WTC11 (cell line): ENCODE measurements at regions not wholly inside any gene's neighbourhood (a gene's known extent, or its start where the extent isn't known, plus 50 kb on each side); places are given as distances from the start of the nearest gene placed in this dataset.

Experiments used
- ATAC-seq: fragments of 200-7000 bp; cut with Tn5 transposase; 2 replicates; pipeline ENCODE4 v1.10.0; 2021; ENCODE audit warnings: mild to moderate bottlenecking, moderate library complexity
- CTCF ChIA-PET: fragments of 300-600 bp; sonication (Branson Sonifier 250); formaldehyde crosslinking; loops from one replicate; lab custom pipeline; 2021; ENCODE audit warnings: antibody characterized with exemption; lab: Charles Lee
- POLR2A ChIA-PET: fragments of 350-600 bp; sonication (Branson Sonifier 250); formaldehyde crosslinking; loops from one replicate; lab custom pipeline; 2021; ENCODE audit warnings: antibody characterized with exemption; lab: Charles Lee
- DNase-seq: peaks from one replicate; pipeline ENCODE4 v3.0.0; 2021; ENCODE audit warnings: low spot score
- H3K27ac Mint-ChIP-seq: 2 replicates; pipeline ENCODE4 v1.8.0; 2021; ENCODE audit warnings: mixed read lengths
- H3K27me3 Mint-ChIP-seq: 2 replicates; pipeline ENCODE4 v1.8.0; 2021; ENCODE audit warnings: low read depth, mild to moderate bottlenecking, moderate library complexity, mixed read lengths
- H3K36me3 Mint-ChIP-seq: 2 replicates; pipeline ENCODE4 v1.8.0; 2021; ENCODE audit warnings: mixed read lengths
- H3K4me1 Mint-ChIP-seq: 2 replicates; pipeline ENCODE4 v1.8.0; 2022; ENCODE audit warnings: mixed read lengths
- H3K4me3 Mint-ChIP-seq: 2 replicates; pipeline ENCODE4 v1.8.0; 2021; ENCODE audit warnings: mild to moderate bottlenecking, moderate library complexity, mixed read lengths
- H3K9me3 Mint-ChIP-seq: 2 replicates; pipeline ENCODE4 v1.8.0; 2021; ENCODE audit warnings: mixed read lengths
- CREB1 ChIP-seq: sonication (generic); formaldehyde crosslinking; IDR thresholded peaks from 2 replicates; pipeline ENCODE4 v1.8.0; 2023; ENCODE audit warnings: mild to moderate bottlenecking, missing genetic modification reagents
- ESRRA ChIP-seq: sonication (generic); formaldehyde crosslinking; IDR thresholded peaks from 2 replicates; pipeline ENCODE4 v1.8.1; 2022; ENCODE audit warnings: mild to moderate bottlenecking, missing genetic modification reagents, borderline replicate concordance
- FOXP1 ChIP-seq: sonication (generic); formaldehyde crosslinking; IDR thresholded peaks from 2 replicates; pipeline ENCODE4 v1.8.0; 2022; ENCODE audit warnings: missing genetic modification reagents, mild to moderate bottlenecking, moderate library complexity, borderline replicate concordance
- IRF1 ChIP-seq: sonication (generic); formaldehyde crosslinking; IDR thresholded peaks from 2 replicates; pipeline ENCODE4 v1.8.0; 2023; ENCODE audit warnings: missing genetic modification reagents
- NR3C1 ChIP-seq: sonication (generic); formaldehyde crosslinking; conservative IDR thresholded peaks from 2 replicates; pipeline ENCODE4 v1.8.1; 2023; ENCODE audit warnings: low read depth, mild to moderate bottlenecking, missing genetic modification reagents
- PREB ChIP-seq: sonication (generic); formaldehyde crosslinking; IDR thresholded peaks from 2 replicates; pipeline ENCODE4 v1.8.1; 2022; ENCODE audit warnings: mild to moderate bottlenecking, missing genetic modification reagents, moderate library complexity, borderline replicate concordance
- PRRX2 ChIP-seq: fragments of 250-450 bp; sonication (Bioruptor Pico); IDR thresholded peaks from 2 replicates; pipeline ENCODE4 v1.8.0; 2021; ENCODE audit warnings: mild to moderate bottlenecking
- RELA ChIP-seq: sonication (generic); formaldehyde crosslinking; IDR thresholded peaks from 2 replicates; pipeline ENCODE4 v1.8.1; 2022; ENCODE audit warnings: missing genetic modification reagents, mild to moderate bottlenecking, borderline replicate concordance
- SMAD4 ChIP-seq: sonication (generic); formaldehyde crosslinking; IDR thresholded peaks from 2 replicates; pipeline ENCODE4 v1.8.0; 2022; ENCODE audit warnings: mild to moderate bottlenecking, missing genetic modification reagents
- SP1 ChIP-seq: sonication (generic); formaldehyde crosslinking; conservative IDR thresholded peaks from 2 replicates; pipeline ENCODE4 v1.8.1; 2022; ENCODE audit warnings: missing genetic modification reagents
- ZNF317 ChIP-seq: sonication (generic); formaldehyde crosslinking; IDR thresholded peaks from 2 replicates; pipeline ENCODE4 v1.8.1; 2023; ENCODE audit warnings: low read depth, mild to moderate bottlenecking, moderate library complexity, missing genetic modification reagents, borderline replicate concordance
- ZNF532 ChIP-seq: fragments of 250-450 bp; sonication (Bioruptor Pico); IDR thresholded peaks from 2 replicates; pipeline ENCODE4 v1.9.0; 2021; ENCODE audit warnings: mild to moderate bottlenecking, borderline replicate concordance
- TF ChIP-seq, protein P1 (sequence below): sonication (generic); formaldehyde crosslinking; IDR thresholded peaks from 2 replicates; pipeline ENCODE4 v1.8.1; 2023; ENCODE audit warnings: mild to moderate bottlenecking, missing genetic modification reagents, moderate library complexity
- TF ChIP-seq, protein P2 (sequence below): fragments of 250-450 bp; sonication (Bioruptor Pico); IDR thresholded peaks from 2 replicates; pipeline ENCODE4 v1.9.0; 2021; ENCODE audit warnings: mild to moderate bottlenecking
- TF ChIP-seq, protein P3 (sequence below): sonication (generic); formaldehyde crosslinking; IDR thresholded peaks from 2 replicates; pipeline ENCODE4 v1.8.0; 2022; ENCODE audit warnings: mild to moderate bottlenecking, missing genetic modification reagents

GRCh38 chr14:51410897-51411296 lies 170.8 kb downstream of the TMX1 start:
- DNase-seq = no peak

GRCh38 chr14:51419685-51420084 lies 179.6 kb downstream of the TMX1 start:
- ChIA-PET POLR2A (no interaction called here), CTCF (no interaction called here)
- TF ChIP-seq SP1 (CRISPR knock-in tag) = no peak
- no peak for TF ChIP-seq ZNF317 (CRISPR knock-in tag)
- TF ChIP-seq ESRRA = no peak
- TF ChIP-seq IRF1 (CRISPR knock-in tag) = no peak
- TF ChIP-seq, protein P1, sequence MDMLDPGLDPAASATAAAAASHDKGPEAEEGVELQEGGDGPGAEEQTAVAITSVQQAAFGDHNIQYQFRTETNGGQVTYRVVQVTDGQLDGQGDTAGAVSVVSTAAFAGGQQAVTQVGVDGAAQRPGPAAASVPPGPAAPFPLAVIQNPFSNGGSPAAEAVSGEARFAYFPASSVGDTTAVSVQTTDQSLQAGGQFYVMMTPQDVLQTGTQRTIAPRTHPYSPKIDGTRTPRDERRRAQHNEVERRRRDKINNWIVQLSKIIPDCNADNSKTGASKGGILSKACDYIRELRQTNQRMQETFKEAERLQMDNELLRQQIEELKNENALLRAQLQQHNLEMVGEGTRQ (CRISPR knock-in tag) = peak; percentile 63; the same call in 1 of the 2 replicates
- TF ChIP-seq NR3C1 = no peak
- no peak overlapping the region for H3K4me3 Mint-ChIP-seq
- peaks cover 2% of the 10 kb centered on the region; the same call in 1 of the 2 replicates for H3K27me3 Mint-ChIP-seq
- no peak for DNase-seq
- H3K4me1 Mint-ChIP-seq = peaks cover 6% of the 10 kb centered on the region; the same call in 1 of the 2 replicates
- peaks cover 26% of the 10 kb centered on the region for H3K36me3 Mint-ChIP-seq
- no peak overlapping the region for H3K27ac Mint-ChIP-seq
- peaks cover 37% of the 10 kb centered on the region for H3K9me3 Mint-ChIP-seq
- ATAC-seq = no peak

More at GRCh38 chr14:51410897-51411296, 170.8 kb downstream of the TMX1 start:
- no peak for ATAC-seq
- peaks cover 11% of the 10 kb centered on the region for H3K4me1 Mint-ChIP-seq
- H3K9me3 Mint-ChIP-seq = peaks cover 20% of the 10 kb centered on the region
- POLR2A ChIA-PET = no interaction called here
- peaks cover 3% of the 10 kb centered on the region; the same call in 1 of the 2 replicates for H3K36me3 Mint-ChIP-seq
- peaks cover 9% of the 10 kb centered on the region; the same call in 1 of the 2 replicates for H3K27me3 Mint-ChIP-seq
- TF ChIP-seq PREB (CRISPR knock-in tag) (no peak), CREB1 (CRISPR knock-in tag) (no peak)
- no peak overlapping the region for H3K4me3 Mint-ChIP-seq
- no peak overlapping the region; the same call in 1 of the 2 replicates for H3K27ac Mint-ChIP-seq
- CTCF ChIA-PET = no interaction called here

DNA sequence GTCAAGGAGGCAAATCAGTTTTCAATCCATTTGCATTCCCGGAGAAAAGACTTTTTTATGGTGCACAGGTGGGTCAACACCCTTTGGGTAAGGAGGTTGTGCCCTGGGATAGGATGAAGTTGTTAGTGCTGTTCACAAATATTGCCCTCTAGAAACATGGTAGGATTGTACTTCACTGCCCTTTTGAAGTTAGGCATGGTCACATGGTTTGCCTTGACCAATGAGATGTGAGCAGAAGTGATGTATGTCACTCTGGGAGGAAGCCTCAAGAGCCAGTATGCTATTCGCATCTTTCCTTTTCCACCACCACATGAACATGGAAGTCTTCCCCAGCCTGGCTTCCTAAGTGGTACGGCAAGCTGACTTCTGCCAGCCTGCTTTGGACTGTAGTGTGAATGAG lies 182.7 kb downstream of the TMX1 start:
- Mint-ChIP-seq H3K27me3 (no peaks in the 10 kb centered on the region; the same call in 1 of the 2 replicates), H3K27ac (no peak overlapping the region), H3K36me3 (peaks cover 25% of the 10 kb centered on the region), H3K9me3 (peaks cover 31% of the 10 kb centered on the region)
- CTCF ChIA-PET = no interaction called here
- no peak for ATAC-seq
- no peak for TF ChIP-seq PRRX2
- no peak for TF ChIP-seq FOXP1 (CRISPR knock-in tag)
- TF ChIP-seq RELA (CRISPR knock-in tag) = no peak
- TF ChIP-seq SMAD4 (CRISPR knock-in tag) = no peak
- TF ChIP-seq, protein P2, sequence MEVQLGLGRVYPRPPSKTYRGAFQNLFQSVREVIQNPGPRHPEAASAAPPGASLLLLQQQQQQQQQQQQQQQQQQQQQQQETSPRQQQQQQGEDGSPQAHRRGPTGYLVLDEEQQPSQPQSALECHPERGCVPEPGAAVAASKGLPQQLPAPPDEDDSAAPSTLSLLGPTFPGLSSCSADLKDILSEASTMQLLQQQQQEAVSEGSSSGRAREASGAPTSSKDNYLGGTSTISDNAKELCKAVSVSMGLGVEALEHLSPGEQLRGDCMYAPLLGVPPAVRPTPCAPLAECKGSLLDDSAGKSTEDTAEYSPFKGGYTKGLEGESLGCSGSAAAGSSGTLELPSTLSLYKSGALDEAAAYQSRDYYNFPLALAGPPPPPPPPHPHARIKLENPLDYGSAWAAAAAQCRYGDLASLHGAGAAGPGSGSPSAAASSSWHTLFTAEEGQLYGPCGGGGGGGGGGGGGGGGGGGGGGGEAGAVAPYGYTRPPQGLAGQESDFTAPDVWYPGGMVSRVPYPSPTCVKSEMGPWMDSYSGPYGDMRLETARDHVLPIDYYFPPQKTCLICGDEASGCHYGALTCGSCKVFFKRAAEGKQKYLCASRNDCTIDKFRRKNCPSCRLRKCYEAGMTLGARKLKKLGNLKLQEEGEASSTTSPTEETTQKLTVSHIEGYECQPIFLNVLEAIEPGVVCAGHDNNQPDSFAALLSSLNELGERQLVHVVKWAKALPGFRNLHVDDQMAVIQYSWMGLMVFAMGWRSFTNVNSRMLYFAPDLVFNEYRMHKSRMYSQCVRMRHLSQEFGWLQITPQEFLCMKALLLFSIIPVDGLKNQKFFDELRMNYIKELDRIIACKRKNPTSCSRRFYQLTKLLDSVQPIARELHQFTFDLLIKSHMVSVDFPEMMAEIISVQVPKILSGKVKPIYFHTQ (CRISPR knock-in tag) = no peak
- no peak for TF ChIP-seq ZNF532 (CRISPR knock-in tag)
- TF ChIP-seq, protein P1 (CRISPR knock-in tag) = peak; percentile 61
- TF ChIP-seq SP1 (CRISPR knock-in tag) = no peak
- TF ChIP-seq, protein P3, sequence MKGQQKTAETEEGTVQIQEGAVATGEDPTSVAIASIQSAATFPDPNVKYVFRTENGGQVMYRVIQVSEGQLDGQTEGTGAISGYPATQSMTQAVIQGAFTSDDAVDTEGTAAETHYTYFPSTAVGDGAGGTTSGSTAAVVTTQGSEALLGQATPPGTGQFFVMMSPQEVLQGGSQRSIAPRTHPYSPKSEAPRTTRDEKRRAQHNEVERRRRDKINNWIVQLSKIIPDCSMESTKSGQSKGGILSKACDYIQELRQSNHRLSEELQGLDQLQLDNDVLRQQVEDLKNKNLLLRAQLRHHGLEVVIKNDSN (CRISPR knock-in tag) = 0 out of 2 replicates have a peak, but pooled peaks have one; percentile 38
- TF ChIP-seq, all 79 proteins: peak for 2
- Mint-ChIP-seq H3K4me3 (no peak overlapping the region), H3K4me1 (peaks cover 6% of the 10 kb centered on the region; the same call in 1 of the 2 replicates)
- DNase-seq = no peak
- POLR2A ChIA-PET = no interaction called here
